Activated CD4-positive, alpha-beta T cell treated with anti-CD3 and anti-CD28 coated beads for 4 hours (primary cell): ENCODE measurements at regions not wholly inside any gene's neighbourhood (a gene's known extent, or its start where the extent isn't known, plus 50 kb on each side); places are given as distances from the start of the nearest gene placed in this dataset.
"Not testable (repeated sequence)": the region's sequence is repeated elsewhere in the genome, so short reads cannot be mapped to it uniquely, and the experiment has no call there.

Experiments
- DNase-seq, 2 donors: peaks; one replicate each; pipeline ENCODE4 v3.0.0-alpha.2; 2020

DNA sequence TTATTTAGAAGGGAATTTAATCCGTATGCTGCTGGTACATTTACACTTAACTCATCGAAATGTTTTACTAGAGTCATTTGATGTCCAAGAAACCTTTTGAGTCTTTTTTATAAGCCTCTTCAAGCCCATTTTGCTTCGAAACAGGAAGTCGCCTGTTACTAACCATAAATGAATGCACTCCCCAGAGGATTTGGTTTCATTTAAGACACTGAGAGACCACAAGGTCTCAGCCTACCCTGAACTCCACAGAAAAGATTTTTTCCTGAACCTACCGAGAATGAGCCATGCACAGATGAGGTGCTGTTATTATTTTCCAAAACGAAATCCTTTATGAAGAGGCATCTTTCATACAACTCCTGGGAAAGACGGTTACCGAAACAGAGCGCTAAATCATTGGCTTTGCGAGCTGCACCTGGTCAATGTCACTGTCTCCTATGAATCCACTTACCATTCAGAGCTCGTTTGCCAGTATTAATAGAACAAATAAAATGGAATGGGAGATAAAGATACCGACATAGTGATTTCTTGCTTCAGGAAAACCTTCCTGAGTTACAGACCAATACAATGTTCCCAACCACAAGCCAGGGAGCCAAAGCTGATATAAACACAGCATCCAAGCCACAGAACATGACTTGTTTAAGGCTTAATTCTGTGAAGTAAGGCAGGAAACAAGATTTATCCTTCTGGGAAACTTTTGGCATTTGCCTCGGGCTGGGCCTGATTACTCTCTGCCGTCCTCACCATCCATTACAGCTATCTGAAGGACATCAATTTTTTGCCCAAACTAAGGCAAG, 382.1 kb downstream of the OSR1 start:
- DNase-seq = no peak

DNA sequence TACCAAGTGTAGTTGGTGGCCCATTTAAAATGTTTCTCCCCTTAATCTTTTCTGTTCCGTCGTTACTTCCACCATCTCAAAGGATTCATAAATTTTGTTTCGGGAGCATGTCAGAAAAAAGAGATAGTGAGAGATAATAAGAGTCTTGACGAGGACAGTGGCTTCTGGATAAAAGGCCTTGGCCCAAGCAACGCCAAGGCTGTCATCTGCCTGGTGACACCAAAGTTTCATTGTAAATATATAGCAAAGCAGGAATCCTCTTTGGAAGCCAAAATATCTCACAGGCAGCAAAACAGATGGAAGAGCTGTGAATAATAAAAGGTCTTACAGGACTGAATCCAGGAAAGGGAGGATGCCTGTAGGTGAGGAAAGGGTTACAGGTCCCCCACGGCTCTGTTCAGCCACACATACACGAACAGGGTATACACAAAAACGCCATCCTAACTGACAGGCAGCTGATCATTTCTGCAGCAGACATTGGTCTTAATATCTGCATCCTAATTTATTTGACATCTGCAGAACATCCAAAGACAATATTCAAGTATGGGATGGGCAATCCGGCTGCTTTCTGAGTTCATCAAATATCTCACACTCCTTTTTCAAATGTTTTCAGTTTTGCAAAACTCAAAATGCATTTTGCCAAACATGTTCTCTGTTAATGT, 382.8 kb downstream of the OSR1 start:
- no peak for DNase-seq

DNA sequence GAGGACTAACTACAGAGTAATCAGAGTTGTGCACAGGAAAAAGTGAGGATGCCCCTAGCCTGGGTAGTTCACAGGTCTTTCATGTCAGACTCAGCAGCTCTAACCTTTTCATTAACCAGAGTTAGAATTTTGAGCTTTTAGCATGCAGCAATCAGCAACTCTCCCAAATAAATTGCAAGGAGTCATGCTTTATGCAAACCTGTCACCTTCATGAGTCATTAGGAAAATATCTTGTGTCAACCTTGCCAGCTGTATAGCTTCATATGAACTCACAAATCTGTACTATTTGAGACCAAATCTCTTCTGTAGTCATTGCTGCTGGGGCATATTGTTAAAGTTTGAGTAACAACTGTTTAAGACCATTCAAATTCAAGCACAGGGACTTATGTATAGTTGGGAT, 382.3 kb upstream of the NT5C1B start:
- DNase-seq = no peak

DNA sequence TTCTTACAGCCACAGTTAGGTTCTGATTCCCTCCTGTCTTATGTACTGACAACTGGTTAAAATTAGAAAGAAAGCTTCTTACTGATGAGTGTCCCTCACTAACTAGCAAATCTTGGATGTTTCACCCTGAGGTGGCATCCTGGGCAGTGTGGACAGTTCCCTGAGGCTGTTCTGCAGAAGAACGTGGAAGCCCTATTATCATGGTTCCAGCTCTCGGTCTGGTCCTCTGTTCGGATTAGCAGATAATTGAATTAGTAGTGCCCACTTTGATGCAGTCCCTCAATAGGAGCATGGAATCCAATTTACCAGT, 381.7 kb upstream of the NT5C1B start:
- no peak for DNase-seq

DNA sequence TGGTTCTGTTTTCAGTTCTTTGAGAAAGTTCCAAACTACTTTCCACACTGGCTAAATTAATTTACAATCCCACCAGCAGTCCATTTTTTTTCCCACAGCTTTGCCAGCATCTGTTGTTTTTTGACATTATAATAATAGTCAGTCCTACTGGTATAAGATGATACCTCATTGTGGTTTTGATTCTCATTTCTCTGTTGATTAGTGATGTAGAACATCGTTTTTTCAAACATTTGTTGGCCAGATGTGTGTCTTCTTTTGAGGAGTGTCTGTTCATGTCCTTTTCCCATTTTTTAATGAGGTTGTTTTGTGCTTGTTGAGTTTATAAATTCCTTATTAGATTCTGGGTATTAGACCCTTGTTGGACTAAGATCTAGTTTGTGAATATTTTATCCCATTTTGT, 376.8 kb upstream of the NT5C1B start:
- no peak for DNase-seq

DNA sequence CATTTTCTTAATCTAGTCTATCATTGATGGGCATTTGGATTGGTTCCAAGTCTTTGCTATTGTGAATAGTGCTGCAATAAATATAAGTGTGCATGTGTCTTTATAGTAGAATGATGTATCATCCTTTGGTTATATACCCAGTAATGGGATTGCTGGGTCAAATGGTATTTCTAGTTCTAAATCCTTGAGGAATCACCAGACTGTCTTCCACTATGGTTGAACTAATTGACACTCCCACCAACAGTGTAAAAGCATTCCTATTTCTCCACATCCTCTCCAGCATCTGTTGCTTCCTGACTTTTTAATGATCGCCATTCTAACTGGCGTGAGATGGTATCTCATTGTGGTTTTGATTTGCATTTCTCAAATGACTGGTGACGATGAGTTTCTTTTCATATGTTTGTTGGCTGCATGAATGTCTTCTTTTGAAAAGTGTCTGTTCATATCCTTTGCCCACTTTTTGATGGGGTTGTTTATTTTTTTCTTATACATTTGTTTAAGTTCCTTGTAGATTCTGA, 374.4 kb upstream of the NT5C1B start:
- DNase-seq = not testable (repeated sequence)

DNA sequence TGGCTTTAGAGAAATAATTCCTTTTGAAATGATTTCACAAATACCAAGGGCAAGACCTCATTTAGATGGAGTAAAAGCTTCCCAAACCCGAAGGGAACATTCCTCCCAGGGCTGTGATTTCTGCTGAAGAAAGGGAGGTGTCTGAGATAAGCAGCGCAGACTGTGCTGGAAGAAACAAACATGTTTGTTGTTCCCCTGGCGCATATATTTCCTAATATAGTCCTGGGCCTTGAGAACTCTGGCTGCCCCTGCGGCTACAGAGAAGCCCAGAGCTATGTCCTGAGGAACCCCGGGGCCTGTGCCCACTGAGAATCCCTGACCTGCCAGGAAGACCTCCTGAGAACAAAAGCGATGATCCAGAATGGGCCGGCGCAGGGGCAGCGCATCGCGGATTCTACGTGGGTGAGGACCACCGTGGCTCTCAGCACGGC, 372.6 kb upstream of the NT5C1B start:
- DNase-seq = no peak

DNA sequence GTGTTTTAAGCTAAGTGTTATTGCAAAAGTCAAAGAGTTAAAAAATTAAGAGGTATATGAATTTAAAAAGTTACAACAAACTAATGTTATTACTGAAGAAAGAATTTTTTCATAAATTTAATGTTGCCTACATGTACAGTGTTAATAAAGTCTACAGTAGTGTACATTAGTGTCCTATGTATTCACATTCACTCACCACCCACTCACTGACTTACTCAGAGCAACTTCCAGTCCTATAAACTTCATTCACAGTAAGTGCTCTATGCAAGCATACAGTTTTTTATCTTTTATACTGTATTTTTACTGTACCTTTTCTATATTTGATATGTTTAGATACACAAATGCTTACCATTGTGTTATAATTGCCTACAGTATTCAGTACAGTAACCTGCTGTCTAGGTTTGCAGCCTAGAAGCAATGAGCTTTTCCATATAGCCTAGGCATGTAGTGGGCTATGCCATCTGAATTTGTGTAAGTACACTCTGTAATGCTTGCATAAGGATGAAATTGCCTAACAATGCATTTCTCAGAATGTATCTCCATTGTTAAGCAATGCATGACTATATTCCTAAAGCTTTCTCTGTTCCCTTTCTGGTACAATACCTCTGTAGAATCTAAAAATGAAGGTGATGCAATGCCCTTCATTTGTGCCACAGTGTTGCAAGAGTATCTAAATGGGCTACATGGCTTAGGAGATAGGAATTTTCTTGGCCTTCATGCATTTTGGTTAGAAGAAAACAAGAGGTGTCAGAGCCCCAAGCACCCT, 370.8 kb upstream of the NT5C1B start:
- DNase-seq = no peak

DNA sequence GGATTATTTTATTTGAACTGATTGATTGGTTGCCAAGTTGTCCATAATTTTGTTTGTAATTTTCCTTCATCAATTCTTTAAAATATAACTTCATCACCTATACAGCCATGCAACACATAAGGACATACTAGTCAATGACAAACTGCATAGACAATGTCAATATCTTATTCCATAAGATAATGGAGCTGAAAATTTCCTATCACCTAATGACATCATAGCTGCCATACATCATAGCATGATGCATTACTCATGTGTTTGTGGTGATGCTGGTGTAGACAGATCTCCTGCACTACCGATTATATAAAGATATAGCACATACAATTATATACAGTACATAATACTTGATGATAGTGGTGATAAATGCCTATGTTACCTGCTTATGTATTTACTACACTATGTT, 369.8 kb upstream of the NT5C1B start:
- DNase-seq = no peak

DNA sequence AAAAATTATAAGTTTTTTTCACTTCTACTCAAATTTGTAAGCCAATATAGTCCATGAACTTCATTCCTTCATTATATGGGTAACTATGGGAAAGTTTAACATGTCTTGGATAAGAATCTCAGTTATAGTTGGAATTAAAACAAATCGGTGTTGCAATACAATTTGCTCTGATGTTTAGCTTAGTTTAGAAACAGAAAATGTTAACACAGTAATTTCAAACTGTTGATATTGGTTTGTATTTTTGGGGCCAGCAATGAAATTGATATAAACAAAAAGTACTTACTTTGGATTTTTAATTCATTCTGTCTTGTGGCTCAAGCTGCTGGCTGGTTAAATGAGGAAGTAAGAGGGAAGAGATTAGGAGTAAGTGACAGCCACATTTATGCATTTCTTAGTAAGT, 368.5 kb upstream of the NT5C1B start:
- DNase-seq = no peak

DNA sequence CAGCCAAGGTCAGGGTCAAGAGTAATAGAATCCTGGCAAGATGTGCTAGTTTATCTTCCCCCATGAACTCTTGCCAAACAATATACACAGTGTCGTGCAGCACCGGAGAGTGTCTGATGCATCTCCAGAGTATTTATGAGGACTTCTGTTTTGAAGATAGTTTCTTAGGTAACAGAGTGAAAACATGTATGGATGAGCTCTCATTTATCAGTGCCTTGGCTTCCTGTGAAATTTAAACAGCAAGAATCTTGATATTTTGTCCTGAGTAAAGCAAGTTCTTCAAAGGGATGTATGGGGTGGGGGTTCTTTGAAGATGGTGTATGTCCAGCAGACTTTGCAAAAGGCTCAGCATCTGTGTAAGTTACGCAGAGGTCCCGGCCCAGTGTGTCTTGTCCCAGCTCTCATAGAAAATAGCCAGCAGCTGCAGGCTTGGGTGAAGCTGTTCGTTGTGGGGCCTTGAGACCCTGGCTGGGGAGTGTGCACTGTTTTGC, 361.0 kb upstream of the NT5C1B start:
- no peak for DNase-seq

DNA sequence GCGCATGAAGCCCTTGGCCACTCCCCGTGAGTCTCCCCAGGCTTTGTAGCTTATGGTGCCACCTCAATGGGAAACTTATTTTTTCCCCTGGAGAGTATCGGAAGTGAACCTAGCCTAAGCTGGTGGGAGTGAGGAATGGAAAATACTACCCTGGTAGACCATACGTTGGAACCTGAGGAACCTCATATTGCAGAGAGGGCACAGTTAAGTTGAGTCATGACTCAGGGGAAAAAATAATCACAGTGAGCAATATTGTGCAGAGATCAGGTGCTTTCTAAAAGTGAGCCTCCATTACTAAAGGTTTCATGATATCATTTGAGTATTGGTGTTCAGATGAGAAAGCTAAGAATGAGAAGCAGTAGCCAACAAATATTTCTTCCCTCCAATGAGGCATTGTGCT, 360.5 kb upstream of the NT5C1B start:
- no peak for DNase-seq

DNA sequence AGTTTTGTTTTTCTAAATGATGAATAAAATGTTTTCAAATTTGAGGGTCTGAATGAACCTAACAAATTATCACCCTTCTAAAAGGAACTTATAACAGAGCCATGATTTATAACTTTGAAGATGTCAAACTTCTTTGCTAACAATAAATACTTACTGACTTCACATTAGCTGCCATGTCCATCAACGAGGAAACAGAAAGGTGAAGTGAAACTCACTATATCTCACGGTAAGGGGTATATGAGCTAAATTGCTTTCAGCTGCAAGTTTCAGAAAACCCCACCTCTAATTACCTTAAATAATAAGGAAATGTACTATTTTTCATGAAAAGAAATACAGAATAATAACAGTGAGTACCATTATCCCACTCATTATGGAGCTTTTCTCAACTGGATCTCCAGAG, 350.8 kb upstream of the NT5C1B start:
- no peak for DNase-seq

DNA sequence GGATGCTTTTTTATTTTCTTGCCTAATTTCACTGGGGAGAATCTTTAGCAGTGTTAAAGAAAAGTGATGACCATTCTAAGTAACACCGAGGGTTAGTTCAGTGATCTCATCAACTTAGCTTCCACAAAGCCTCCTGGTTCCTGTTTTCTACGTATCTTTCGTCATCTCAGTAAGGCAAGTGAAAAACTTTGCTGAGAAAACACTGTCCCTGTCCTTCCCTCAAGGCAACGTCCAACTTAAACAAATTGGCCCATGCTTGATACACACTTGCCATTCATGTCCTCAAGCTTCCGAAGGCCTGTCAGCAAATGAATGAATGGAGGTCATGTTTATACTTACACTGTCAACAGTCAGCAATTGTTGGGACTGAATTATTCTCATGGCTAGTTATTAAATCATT, 350.4 kb upstream of the NT5C1B start:
- not testable (repeated sequence) for DNase-seq

DNA sequence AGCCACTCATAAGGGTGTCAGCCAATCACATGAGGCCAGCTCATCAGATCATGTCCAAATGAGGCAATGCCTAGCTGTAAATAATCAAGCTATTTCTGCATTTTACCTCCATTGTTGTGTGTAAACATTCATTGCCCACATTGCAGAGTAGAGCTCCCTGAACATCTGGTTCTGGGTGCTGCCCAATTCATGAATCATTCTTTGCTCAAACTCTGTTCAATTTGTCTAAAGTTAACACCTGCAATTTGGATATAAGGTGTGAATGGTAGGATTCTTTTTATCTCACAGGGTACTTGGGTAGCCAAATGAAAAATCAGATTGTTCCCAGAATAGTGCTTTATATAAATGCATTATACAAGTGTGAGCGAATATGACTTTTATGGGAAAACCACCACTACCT, 345.5 kb upstream of the NT5C1B start:
- no peak for DNase-seq

DNA sequence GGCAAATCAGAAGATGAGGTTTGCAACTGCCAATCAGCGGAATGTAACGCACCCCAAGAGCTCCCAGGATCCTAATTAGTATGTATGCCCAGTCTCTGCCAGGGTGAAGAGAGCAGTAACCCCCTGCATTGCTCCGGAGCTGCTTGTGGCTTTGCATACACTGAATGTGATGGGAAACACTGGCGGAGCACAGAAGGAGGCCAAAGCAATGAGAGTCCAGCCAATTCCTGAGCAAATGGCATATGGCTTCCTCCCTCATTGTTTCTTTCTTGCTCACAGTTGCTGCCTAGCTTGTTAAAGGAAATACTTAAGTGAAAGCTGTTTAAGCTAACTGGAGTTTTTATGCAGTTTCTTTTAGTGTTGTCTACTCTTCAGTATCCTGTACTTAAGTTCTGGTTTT, 343.5 kb upstream of the NT5C1B start:
- DNase-seq = no peak

DNA sequence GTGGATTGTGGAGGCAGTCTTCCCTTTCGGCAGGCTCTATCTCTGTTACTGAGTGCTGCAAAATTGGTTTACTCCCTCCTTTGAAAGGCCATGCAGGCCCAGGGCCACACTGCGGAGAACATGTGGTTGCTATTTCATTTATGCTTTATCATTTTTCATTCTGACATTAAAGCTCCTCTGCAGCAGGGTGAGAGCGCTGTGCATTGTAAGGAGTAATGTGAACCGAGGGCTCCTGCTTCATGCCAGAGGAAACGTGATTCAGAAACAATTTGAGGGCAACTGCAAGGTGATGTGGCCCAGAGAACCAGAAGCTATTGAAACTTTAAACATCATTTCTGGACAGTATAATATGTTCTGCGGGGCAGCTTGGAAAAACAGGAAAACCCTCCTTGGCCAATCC, 341.6 kb upstream of the NT5C1B start:
- no peak for DNase-seq

DNA sequence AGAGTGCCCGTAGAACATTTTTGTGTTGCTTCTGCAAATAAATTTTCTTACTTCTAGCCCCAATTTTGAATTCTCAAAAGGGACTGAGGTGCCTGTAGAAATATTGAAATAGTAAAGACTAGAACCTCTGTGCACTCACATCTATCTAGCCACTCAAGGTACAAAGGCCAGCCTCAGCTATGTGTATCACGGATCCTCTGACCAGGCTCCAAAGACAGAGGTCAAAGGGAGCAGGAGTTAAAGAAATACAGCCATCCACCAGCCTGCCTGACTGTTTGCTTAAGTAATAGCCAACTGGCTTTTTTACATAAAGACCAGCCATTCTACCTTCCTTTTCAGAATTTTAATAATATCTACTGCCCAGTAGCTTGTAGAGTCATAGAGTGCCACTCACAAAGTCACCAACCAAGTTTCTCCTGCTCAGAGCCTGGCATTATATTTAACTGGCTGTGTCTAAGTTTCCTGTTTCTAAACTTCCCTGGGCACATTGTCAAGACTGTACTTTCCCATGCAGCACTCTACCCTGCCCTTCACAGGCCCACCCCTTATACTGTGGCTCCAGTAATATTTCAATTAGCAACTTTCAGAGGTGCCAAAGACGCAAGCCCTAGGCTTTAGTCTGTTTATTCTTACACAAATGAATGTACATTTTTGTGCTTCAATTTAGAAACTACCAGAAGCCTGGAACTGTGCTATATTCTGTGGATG, 338.3 kb upstream of the NT5C1B start:
- no peak for DNase-seq

DNA sequence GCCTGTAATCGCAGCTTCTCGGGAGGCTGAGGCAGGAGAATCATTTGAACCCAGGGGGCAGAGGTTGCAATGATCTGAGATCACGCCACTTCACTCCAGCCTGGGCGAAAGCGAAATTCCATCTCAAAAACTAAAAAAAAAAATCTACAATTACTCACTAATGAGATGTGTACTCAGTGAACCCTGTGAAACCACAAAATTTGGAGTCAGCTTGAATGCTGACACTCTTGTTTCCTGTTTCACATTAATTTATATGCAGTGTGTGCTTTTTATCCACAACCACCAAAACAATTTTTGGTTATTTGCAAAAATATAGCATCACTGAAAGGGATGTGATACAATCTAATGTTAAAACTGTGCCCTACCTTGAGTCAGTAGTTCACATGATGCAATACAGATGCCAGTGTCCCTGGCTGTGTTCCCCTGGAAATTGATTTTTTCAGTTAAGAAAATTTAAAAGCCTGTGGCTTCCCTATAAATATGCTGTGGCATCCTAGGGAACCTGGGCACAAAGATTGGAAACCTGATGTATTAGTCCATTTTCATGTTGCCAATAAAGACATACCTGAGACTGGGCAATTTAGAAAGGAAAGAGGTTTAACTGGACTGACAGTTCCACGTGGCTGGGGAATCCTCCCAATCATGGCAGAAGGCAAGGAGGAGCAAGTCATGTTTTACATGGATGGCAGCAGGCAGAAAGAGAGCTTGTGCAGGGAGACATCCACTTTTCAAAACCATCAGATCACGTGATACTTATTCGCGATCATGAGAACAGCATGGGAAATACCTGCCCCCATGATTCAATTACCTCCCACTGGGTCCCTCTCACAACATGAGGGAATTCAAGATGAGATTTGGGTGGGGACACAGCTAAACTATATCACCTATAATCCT, 337.5 kb upstream of the NT5C1B start:
- DNase-seq = no peak

DNA sequence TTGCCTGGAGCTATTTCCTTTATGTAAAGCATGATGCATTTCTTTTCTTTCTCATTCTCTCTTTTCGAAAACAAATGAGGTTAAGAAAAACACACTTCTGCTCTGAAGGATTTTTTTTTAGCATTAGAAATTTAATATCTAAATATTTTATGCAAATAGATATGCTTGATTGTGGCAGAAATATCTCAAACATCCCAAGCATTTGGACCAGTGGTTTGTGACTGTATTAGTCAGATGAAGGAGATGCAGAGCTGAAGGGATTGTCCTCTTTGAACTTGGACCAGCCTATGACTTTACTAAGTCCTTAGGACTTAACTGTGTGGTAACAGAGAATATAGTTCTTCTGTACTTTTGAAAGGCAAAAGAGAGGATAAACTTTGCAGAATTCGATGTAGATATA, 335.9 kb upstream of the NT5C1B start:
- DNase-seq = no peak

DNA sequence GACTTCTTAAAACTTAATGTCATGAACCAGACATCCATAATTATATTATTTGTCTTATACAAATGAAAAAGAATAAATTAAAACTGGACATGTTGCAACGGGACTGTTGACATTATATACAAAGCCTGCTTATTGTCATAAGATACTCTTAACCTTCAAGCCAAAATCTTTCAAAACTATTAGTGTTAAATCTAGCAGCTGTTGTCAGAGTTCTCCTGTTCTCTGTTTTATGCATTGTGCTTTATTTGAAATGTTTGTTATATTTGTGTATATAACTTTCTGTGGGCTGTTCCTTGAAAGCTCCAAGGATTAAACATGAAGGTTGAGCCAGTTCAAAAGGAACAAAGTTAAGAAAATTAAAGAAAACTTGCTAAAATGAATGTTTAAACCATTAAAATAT, 335.5 kb upstream of the NT5C1B start:
- DNase-seq = no peak

DNA sequence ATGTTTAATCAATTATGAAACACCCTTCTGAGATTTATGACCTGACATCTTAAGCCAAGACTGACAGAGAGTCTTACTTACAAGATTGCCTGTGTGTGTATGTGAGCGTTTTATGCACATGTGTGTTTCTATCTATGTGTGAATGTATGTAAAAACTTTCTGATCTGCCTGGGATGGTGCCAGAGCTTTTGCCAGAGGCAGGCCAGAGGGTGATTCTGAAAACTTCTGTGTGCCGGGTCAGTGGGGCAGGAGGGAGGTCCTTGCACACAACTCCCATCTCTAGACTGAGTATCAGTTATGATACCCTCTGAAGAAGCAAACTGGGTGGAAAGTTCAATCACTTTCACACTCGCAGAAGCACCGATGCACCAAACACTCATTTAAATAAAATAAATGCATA, 335.0 kb upstream of the NT5C1B start:
- DNase-seq = no peak
